HG02588 (cell line): ENCODE measurements at regions not wholly inside any gene's neighbourhood (a gene's known extent, or its start where the extent isn't known, plus 50 kb on each side); places are given as distances from the start of the nearest gene placed in this dataset.

ENCODE experiments used
- ATAC-seq: cut with Tn5 transposase; IDR thresholded peaks from one replicate; pipeline ENCODE4 v1.9.1; 2021; ENCODE audit warnings: mild to moderate bottlenecking, moderate library complexity; ENCODE audit not compliant: unreplicated experiment

GRCh38 chr12:90099288-90099687 is 390.6 kb upstream of the ATP2B1 start:
- no peak for ATAC-seq

- ATAC-seq, result no peak
These were observed 389.6 kb upstream of the ATP2B1 start for GRCh38 chr12:90098132-90098779.

- no peak for ATAC-seq
These were observed 383.2 kb upstream of the ATP2B1 start for GRCh38 chr12:90091809-90092208.

- no peak for ATAC-seq
These were observed 382.5 kb upstream of the ATP2B1 start for GRCh38 chr12:90090929-90091651.

- ATAC-seq, result no peak
These were observed 377.6 kb upstream of the ATP2B1 start for GRCh38 chr12:90086281-90086680.

GRCh38 chr12:90085494-90086274 is 377.0 kb upstream of the ATP2B1 start:
- no peak for ATAC-seq

GRCh38 chr12:90084018-90084417 is 375.4 kb upstream of the ATP2B1 start:
- ATAC-seq, result no peak

DNA sequence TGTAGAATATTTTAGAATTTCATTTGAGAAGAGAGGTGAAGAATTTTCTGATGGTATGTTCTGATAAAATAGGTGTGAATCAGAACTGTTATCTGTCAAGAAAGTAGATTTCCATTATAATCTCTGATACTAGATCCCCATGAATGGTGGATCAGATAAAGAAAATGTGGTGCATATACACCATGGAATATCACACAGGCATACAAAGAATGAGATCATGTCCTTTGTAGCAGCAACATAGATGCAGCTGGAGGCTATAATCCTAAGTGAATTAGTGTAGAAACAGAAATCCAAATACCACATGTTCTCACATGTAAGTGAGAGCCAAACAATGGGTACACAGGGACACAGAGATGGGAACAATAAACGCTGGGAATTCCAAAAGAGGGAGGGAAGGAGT is 372.0 kb upstream of the ATP2B1 start:
- no peak for ATAC-seq

DNA sequence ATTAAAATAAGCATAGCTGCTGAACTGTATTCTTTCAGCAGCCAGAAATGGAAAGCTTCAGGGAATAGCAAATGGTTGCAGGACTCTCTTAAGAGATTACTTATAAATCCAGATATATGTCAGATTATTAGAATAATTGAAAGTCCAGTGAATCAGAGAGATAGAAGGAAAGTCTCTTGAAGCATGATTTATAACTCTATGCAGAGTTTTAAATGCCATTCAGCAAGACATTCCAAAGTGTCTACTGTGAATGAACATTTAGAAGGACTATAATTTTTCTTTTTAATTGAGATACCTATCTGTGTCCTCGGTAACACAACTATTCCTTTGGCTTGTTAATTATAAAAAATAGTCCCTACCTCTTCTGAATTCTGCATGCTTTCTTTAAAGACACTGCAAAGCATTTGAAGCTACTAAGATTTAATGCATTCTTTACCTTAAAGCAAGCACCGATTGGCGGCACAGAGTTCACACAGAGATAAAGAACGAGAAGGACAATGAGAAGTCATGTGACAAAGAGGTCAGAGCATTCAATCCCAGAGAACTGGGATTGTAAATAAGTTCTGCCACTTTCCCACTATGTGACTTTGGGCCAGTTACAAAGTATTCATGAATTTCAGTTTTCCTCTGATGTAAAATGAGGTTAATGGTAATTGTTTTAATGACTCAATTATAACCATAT is 371.0 kb upstream of the ATP2B1 start:
- ATAC-seq, result no peak

DNA sequence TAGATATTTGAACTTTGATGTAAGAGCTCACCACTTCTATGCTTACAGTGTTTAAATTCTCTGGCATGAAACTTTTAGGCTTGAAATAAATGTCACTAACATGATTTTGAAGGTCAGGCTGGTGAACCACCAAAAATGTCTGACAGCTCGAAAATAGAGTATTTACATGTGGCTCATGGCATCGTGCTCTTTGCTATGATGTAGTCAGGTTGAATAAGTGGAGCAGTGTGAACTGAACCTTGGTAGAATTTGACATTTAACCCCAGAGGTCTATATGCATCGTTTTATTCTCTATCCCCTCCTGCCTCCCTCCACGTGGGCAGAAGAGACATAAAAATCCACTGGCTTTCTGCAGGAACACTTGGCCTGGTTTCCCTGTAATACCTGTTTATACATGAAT is 369.7 kb upstream of the ATP2B1 start:
- no peak for ATAC-seq

- no peak for ATAC-seq
These were observed 369.1 kb upstream of the ATP2B1 start for GRCh38 chr12:90077756-90078155.

GRCh38 chr12:90076851-90077319 is 368.2 kb upstream of the ATP2B1 start:
- ATAC-seq, result no peak

GRCh38 chr12:90075685-90076084 is 367.0 kb upstream of the ATP2B1 start:
- no peak for ATAC-seq

- ATAC-seq, result peak; percentile 67
These were observed 365.4 kb upstream of the ATP2B1 start for GRCh38 chr12:90074086-90074485.

GRCh38 chr12:90071996-90072395 is 363.4 kb upstream of the ATP2B1 start:
- no peak for ATAC-seq

GRCh38 chr12:90069711-90070110 is 361.1 kb upstream of the ATP2B1 start:
- ATAC-seq, result no peak

- ATAC-seq, result no peak
These were observed 359.2 kb upstream of the ATP2B1 start for GRCh38 chr12:90067791-90068190.

- ATAC-seq, result no peak
These were observed 356.5 kb upstream of the ATP2B1 start for GRCh38 chr12:90064852-90065801.

DNA sequence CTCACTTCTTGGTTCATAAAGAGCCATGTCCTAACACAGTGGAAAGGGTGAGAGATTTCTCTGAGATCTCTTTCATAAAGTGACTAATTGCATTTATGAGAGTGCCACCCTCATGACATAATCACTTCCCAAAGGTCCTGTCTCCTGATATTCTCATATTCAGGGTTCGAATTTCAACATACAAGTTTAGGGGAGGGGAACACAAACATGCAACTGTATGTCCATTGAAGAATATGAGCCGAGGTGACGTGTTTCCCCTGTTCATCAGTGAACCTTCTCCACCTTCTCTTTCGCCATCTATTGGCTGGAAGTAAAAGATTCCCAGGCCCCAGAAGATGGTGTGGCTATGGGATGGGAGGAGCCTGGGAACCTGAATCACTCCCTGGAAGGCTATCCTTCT is 354.2 kb upstream of the ATP2B1 start:
- ATAC-seq, result no peak

DNA sequence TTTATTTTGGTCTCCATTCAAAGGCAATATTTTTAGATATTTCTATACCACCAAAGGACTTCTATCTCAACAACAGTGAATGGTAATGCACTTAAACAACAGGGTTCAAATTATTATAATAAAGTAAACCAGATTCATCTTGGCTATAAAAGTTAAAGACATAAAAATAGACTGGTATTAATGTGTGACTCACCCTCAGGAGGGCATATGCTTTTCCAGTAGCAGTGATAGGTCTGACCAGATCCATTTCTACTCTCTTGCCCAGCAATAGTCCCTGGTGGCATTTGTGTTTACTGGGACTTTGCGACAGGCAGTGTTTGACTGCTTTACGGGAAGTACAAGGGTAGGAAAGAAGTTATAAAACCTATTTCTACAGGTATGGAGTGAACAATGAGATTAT is 353.2 kb upstream of the ATP2B1 start:
- no peak for ATAC-seq
